VCaP (cell line): ENCODE measurements at regions not wholly inside any gene's neighbourhood (a gene's known extent, or its start where the extent isn't known, plus 50 kb on each side); places are given as distances from the start of the nearest gene placed in this dataset.

ENCODE experiments used
- H3K27ac ChIP-seq: fragments of 450-650 bp; 2 replicates; pipeline ENCODE4 v1.5.1; 2017
- TF ChIP-seq, protein P1 (sequence below): fragments of 450-650 bp; conservative IDR thresholded peaks from 2 replicates; pipeline ENCODE4 v1.5.1; 2017; ENCODE audit warnings: mild to moderate bottlenecking, moderate library complexity

DNA sequence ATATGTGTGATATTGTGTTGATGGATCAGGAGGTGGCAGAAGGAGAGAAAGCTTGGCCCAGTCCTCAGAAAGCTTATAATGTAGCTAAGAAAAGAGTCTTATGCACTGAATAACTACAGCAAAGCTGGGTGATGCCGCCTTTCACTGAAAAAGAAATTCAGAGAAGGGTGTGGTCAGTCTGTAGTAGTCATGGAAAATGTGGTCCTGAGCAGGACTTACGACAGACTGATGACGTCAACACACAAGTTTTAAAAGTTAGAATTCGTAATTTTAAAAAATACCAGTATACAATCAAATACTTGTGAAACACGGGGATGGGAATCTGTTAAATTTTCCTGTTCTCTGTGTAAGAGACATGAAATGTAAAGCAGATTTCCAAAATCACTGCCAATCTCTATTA lies 87.0 kb upstream of the RAPGEF2 start:
- H3K27ac ChIP-seq = peak overlapping the region; percentile 95; the same call in 1 of the 2 replicates
- TF ChIP-seq, protein P1, sequence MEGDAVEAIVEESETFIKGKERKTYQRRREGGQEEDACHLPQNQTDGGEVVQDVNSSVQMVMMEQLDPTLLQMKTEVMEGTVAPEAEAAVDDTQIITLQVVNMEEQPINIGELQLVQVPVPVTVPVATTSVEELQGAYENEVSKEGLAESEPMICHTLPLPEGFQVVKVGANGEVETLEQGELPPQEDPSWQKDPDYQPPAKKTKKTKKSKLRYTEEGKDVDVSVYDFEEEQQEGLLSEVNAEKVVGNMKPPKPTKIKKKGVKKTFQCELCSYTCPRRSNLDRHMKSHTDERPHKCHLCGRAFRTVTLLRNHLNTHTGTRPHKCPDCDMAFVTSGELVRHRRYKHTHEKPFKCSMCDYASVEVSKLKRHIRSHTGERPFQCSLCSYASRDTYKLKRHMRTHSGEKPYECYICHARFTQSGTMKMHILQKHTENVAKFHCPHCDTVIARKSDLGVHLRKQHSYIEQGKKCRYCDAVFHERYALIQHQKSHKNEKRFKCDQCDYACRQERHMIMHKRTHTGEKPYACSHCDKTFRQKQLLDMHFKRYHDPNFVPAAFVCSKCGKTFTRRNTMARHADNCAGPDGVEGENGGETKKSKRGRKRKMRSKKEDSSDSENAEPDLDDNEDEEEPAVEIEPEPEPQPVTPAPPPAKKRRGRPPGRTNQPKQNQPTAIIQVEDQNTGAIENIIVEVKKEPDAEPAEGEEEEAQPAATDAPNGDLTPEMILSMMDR = no peak

DNA sequence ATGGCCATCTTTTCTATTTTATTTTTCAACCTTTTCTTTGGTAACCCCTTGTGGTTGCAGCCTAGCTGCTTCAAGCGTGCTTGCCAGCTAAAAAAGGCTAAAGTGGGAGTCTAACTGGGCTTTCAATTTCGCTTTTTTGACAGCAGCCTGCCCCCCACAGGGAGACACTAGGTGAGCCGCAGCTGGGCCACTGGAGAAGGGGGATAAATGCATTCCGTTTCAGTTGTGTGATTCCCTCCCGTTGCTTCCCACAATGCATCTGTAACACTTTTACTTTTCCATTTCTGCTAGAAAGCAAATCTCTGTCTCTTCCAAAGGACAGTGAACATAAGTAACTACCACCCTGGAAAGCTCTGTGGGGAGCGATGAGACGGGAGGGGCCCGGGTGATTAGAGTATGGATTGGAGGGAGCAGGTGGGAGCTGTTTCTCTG lies 86.3 kb upstream of the RAPGEF2 start:
- TF ChIP-seq, protein P1 = no peak
- H3K27ac ChIP-seq = no peak overlapping the region

DNA sequence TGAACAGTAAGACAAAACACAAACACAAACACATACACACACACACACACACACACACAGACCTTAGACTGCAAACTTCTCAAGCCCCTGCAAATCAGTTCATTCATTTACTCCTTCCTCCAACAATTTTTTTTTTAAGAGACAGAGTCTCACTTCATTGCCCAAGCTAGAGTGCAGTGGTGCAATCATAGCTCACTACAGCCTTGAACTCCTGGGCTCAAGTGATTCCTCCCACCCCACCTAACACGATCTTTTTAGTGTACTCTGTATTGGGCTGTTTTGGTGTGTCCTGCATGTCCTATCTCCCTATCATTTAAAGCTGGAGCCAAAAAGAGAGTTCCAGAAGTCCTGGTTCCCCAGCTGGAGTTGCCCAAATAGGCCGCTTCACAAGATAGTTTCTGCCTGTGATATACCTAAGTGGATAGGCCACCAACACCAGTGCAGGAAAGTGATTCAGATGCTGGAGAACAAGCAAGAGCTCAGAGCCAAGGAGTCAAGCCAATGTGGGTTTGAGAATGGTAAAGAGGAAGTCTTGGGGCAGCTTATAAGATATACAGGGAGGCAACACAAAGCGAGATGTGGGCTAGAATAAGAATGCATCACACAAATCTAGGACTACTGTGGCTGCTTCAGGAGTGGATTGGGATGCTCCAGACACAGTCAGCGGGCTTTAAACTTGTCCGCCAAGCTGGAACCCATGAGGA lies 85.4 kb upstream of the RAPGEF2 start:
- TF ChIP-seq, protein P1 = no peak
- no peak overlapping the region for H3K27ac ChIP-seq

DNA sequence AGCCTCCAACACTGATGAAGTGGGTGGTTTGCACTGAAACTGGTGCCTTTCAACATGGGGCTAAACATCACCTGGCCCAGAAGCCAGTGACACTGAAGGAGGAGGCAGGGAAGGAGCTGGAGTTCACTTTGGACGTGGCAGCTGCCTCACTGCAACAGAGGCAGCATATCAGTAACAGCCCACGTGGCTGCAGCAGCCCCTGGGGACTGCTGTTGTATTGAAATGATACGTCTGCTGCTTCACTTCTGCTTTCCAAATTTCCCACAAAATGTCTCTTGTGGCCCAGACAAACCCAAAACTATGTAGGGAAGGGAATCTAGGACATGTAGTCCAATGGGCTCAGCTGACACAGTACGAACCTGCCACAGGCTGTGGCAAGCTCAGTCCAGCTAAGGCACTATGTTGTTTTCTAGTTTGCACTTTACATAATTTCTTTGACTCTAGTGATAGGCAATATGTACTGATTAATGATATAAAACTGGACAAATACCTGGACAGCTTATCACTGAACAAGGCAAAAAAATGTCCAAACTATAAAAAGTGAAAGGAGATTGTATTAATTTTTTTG lies 84.7 kb upstream of the RAPGEF2 start:
- TF ChIP-seq, protein P1 = no peak
- no peak overlapping the region for H3K27ac ChIP-seq

DNA sequence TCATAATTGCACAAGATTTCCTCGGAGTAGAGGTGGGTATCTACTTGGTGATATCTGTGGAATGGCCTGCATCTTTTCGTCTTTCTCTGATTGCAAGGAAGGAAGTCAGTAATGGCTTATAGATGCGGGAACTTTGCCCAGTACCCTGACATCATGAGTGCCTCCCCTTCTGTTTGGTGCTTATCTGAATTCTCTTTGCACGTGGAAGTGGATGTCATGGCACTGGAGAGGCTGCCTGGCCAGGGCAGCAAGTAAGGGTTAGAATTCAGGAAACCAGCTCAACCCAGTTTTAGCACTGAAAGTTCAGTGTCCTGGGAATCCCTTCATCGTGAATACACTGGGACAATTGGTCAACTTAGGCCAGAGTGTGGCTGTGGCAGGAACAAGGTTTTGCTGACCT lies 83.5 kb upstream of the RAPGEF2 start:
- TF ChIP-seq, protein P1 = no peak
- H3K27ac ChIP-seq = no peak overlapping the region

DNA sequence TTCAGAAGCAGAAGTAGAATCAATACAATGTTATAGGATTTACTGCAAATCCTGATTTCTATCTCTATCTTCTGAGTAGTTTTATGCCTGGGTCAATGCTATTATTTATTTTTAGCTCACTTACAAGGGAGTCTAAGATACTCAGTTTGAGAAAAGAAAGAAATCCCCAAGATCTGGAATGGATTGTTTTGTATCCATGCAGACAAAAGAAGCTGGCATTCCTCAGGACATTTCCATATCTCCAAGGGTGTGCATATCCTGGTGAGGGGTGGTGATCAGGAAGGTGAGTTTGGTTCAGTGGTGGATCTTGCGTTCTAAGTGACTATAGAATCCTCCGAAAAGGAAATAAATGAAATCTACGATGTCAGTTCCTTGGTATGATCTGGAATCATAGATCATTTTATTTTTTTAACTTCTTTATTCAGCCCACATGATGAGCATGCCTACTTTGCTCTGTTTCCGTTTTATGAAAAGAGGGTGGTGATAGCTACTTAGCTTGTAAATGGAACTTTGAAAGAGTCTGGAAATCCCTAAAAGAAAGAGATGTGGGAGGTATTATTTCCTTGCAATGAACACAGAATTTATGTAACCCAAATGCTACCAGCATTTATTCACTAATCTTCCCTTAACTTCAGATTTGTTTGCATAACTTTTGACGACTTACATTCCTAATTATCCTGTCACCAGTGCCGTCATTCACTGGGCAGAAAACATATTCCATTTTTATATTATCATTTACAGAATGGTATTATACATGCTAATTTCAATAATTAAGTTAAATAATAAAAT lies 81.1 kb upstream of the RAPGEF2 start:
- no peak overlapping the region for H3K27ac ChIP-seq

DNA sequence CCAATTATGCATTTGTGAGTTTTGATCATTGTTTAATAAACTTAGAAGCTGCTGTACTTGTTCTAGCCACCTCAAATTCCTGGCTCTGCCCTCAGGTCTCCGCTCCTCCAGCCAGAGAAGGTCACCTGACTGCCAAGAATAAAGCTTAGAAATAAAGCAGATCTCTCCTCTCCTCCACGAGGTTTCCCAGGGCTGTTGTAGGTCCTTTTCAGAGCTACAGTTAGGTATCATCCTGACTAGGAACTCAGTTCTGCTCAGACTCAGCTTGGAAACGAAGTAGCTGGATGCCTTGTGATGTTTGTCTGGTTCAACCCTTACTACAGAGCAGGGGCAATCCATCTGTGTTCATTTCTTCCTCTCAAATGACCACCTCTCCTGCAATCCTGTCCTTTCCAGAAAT lies 79.1 kb upstream of the RAPGEF2 start:
- TF ChIP-seq, protein P1 = no peak
- no peak overlapping the region for H3K27ac ChIP-seq

More for the DNA sequence above, 81.1 kb upstream of the RAPGEF2 start:
- TF ChIP-seq, protein P1 = no peak
